ENCODE measurements at regions not wholly inside any gene's neighbourhood (a gene's known extent, or its start where the extent isn't known, plus 50 kb on each side); places are given as distances from the start of the nearest gene placed in this dataset.

DNA sequence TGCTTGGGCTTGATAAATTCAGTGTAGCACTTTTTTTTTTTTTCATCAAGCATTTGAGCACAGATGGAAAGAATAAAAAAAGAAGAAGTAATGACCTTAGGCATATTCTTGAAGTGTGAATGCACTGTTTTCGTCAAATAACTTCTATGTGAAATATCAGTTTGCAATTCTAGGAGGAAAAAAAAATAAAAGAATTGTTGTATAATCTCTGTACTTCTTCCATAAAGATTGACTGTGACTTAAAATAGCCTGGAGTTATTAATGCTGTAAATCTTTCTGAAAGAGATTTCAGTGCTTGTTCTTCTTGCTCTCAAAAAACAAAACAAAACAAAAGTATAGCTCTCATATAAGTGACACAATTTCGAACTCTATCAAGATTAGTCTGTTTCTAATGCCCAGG, 536.9 kb upstream of the ZNF608 start:
- no peak for DNase-seq (ENCODE audit: low spot score)

DNA sequence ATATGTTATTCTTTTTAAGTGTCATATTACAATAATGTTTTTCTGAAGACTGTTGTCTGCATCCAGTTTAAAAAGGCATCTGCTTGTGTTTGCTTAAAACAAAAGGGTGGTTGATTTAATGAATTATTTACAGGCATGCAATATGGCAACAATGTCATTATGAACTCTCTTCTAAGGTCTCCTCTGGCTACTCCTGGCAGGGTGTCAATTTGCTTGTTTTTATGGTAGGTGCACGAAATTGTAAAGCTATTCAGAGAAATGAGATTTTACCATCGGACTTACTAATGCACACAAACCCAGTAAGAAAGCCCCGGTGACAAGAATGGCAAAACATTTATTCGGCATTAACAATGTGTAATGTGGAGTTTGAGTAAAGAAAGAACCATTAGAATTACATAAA, 539.8 kb upstream of the ZNF608 start:
- no peak for DNase-seq (ENCODE audit: low spot score)

DNA sequence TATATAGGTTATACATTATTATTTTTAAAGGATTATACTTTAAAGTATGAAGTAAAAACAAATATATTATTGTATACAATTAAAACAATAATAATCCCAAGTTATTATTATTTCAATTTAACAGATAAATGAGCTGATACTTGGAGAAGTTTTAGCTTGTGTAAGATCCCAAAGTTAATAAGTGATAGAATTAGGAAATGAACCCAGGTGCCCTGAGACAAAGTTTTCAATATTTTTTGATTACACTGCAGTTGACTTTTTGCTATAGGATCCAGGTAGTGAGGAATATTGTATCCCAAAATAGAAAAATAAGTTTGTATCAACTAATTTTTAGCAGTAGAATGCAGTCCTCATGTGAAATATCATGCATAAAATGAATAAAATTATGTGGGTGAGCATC, 543.2 kb upstream of the ZNF608 start:
- DNase-seq (ENCODE audit: low spot score): no peak

DNA sequence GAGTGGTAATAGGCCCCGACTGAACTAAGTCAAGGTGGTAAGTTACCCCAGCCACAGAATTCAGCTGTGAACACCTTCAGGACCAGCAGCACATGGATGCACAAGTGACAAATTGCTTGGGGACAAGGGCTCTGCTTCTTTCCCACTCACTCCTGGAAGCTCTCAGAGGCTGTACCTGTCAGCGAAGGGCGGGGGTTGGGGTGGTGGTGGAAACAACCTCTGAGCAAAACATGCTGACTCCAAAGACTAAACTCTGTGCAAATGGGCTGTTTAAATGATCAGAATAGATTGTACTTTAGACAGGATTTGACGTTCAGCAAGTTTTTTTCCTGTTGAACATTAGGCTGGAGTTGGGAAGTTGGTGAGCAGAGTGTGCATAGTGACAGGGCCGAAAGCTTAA, 544.5 kb upstream of the ZNF608 start:
- no peak for DNase-seq (ENCODE audit: low spot score)

DNA sequence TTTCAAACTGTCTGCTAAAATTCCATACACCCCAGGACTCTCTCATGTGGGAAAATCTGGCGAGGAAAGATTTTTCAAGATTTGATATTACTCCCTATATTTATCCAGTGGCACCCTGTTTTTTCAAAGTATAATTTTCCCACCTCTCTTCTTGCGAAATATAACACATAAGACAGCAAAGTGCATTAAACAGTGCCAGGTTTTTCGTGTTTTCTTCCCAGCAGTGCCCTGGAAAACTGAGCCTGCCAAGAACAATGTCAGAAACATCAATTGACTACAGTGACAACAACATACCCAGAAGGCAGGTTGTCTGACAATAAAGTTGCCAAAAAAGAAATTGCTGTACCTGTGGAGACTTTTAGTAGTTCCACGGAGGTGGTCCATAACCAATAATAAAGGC, 545.0 kb upstream of the ZNF608 start:
- no peak for DNase-seq (ENCODE audit: low spot score)

DNA sequence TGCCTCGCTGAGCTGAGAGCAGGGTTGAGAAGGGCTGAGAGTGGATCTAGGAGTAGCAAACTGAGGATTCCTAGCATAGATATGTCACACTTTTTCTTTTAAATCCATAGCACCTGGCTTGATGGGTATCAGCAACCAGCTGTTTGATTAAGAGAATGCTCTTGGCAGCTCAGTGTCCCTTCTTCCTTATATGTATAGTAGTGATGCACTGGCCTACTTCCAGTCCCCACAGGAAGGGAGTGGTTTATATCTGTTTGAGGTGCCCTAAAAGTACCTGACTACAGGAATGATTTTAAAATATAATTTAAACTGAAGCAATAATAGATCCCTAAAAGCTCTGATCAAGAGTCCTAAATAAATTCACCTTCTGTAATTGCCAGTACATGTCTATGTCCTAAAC, 546.8 kb upstream of the ZNF608 start:
- DNase-seq (ENCODE audit: low spot score): no peak

DNA sequence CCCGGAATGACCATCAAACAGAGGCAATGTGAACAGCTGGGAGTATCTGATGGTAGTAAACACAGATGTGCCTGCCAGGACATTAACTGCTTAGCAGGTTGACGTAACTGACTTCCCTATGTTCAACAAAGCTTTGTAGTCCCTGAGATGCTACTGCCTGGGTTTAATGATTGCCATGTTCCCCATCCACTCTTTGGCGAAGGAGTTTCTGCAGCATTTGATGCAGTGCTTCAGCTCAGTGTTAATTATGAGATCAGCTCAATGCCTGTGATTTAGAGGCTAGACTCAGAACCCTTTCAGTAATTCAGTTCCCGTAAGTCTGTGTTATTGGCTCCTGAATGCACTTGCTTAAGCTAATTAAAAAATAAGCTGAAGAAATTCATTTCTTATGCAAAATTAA, 547.3 kb upstream of the ZNF608 start:
- DNase-seq (ENCODE audit: low spot score): no peak

DNA sequence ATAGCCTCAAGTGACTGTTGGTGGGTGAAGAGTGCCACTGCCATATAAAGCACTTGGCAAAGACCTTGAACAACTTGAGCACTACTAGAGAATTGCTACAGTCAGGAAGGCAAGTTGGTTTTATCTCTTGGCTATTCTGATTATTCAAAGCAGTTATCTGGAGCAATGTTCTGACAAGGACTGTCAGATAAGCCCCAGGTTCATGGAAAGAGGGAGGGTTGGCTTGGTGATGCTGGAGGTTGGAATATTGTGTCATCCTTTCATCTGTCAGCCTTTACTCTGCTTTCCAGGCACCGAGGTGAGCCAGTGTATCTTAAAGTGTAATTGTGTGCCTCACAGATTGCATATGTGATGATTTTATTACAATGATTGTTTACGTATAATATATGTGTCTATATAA, 548.4 kb upstream of the ZNF608 start:
- no peak for DNase-seq (ENCODE audit: low spot score)

DNA sequence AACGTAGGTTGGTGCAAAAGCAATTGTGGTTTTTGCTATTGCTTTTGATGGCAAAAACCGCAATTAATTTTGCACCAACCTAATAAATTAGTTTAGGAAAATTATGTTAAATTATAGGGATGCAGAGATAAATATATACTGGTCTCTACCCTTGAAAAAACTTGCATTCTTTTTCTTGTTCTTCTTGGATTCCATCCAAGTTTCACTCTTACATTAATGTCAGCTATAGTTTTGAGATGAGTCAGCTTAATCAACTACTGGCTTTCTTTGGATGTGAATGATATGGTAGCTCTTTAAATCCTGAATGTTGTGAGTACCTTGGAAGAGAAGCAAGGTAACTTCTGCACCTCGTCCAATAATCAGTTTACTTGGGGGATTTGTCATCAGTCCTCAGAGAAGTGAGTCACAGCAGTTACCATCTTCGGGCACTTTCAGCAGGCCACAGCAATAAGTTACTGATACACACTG, 549.0 kb upstream of the ZNF608 start:
- DNase-seq (ENCODE audit: low spot score): no peak

DNA sequence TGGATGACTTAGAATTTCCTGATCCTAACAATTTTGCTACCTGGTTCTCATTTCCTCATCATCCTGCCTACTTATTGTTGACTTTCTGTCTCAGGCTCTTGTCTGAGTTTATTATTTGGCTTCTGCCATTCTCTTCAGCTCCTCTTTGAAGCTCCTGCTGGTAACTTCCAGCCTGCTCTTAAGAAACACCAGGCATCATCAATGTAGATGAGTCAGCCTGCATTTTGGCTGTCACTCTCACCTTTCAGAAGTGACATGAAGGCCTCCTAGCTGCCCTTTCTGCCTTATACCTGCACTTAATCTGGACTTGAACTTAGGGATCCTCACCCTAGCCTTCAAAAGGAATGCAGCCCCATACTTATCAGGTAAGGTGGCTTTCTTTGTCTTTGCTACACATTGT, 551.8 kb upstream of the ZNF608 start:
- no peak for DNase-seq (ENCODE audit: low spot score)

DNA sequence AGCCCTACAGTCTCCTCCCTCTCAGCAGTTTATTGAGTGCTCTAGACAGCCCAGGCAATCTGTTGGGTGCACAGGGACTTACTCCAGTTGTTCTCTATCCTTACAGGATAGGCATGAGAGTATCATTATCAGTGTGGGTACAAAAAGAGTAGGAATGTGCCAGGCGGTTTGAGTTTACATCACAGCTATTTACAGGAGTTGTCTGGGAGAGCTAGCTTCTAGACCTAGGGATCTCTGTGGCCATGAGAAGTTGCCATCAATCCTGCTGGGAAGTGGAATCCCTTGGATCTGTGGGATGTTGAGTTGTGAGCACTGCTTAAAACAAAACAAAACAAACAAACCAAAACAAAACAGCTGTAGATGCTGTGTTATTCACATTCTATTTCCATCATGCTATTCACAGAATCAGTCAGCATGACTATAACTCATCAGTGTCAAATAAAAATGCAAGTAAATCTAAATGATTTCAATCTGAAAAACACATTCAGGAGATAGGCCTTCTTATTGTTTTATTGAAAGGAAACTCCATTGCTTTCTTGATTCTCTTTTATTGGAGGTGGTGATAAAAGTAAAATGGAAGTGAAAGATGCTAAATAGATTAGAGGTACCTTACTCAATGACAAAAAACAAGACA, 552.4 kb upstream of the ZNF608 start:
- no peak for DNase-seq (ENCODE audit: low spot score)

DNA sequence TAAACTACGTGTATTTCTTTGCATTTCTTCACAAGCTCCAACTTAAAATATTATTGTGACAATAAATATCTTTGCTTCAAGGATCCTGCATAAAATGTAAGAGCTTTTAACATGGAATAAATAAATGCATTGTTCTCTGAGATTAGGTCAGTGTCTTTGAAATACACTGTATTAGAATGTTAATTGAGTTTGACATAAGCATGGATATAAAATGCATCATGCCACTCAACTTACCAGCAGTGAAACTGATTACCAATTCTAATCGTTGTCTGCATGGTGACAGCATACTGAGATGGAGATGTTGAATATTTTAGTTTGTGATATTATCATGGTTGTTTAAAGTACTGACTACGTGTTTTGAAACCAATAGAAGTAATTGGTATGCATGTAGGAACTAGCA, 555.3 kb upstream of the ZNF608 start:
- no peak for DNase-seq (ENCODE audit: low spot score)

DNA sequence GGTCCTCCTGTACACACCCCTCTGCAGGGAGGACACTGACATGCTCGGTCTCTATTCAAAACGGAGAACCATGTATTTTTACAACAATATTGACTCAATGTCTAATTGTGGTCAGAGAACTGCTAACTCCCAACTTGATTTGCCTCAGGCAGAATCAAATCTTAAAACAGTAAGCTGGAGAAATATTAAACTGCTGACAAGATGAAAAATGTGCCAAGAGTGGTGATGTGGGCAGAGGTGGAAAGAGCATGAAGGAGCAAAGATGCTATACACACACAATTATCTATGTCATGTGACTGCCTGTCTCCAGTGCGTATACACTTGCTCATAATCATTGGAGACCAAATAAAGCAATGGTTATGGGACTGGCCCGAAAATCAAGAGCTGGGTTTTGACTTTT, 556.1 kb upstream of the ZNF608 start:
- no peak for DNase-seq (ENCODE audit: low spot score)

DNA sequence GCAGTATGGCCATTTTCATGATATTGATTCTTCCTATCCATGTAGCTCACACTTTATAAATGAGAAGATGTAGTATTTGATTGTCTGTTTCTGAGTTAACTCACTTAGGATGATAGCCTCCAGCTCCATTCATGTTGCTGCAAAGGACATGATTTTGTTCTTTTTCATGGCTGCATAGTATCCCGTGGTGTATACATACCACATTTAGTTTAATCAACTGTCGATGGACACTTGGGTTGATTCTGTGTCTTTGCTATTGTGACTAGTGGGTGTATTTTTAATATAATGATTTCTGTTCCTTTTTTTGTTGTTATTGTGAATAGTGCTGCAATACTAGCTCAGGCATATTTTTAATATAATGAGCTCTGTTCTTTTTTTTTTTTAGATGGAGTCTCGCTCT, 560.3 kb upstream of the ZNF608 start:
- DNase-seq (ENCODE audit: low spot score): no peak

DNA sequence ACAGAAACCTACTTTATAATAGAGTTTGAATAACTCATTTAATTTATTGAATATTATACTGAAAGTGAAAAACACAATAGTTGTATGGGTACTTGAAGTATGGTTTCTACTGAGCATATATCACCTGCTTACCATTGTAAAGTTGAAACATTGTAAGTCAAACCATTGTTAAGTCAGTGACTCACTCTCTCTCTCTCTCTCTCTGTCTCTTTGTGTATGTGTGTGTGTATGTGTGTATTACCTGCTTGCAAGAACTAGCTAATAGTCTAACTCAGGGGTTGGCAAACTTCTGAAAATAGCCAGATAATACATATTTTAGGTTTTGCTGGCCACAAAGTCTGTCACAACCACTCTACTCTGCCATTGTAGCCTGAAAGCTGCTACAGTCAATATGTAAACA, 564.3 kb upstream of the ZNF608 start:
- DNase-seq (ENCODE audit: low spot score): peak; percentile 71

DNA sequence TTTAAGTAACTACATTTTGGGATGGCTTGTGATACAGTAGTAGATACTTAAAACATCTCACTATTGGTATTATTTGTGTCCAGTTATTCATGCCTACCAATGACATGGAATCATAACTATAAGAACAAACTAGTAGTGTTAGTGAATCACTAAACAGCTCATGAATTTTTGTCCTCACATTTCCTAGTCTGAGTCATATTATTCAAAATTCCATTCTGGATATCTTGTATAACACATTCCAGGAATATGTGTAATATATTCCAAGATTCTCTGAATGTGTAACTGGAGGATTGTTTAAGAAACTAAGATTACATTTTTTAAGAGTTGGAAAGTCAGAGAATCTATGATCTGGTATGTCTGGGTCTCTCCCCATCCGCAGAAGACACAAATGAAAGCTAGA, 565.3 kb upstream of the ZNF608 start:
- no peak for DNase-seq (ENCODE audit: low spot score)

DNA sequence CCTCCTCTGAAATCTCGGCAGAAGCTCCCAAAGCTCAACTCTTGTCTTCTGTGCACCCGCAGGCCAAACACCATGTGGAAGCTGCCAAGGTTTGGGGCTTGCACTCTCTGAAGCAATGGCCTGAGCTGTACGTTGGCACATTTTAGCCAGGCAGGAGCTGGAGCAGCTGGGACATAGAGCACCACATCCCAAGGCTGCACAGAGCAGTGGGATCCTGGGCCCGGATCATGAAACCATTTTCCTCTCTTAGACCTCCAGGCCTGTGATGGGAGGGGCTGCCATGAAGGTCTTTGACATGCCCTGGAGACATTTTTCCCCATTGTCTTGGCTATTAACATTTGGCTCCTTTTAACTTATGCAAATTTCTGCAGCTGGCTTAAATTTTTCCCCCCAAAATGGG, 567.1 kb upstream of the ZNF608 start:
- no peak for DNase-seq (ENCODE audit: low spot score)

DNA sequence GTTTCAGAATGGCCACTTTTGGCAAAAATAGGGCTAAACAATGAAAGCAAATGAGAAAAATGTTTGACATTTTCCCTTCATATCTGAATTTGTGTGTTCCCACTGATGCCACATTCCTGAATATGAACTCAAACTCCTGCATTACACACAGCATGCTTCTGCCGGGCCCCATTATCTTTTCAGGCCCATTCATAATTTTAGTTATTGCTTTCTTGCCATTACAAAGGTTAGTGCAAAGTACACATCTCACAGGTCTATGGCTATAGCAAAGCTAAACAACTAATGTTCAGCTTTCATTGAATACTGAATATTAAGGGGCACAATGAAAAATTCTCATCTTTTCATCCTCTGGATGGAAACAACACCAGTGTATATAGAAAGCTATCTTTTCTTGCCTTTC, 568.9 kb upstream of the ZNF608 start:
- DNase-seq (ENCODE audit: low spot score): no peak

DNA sequence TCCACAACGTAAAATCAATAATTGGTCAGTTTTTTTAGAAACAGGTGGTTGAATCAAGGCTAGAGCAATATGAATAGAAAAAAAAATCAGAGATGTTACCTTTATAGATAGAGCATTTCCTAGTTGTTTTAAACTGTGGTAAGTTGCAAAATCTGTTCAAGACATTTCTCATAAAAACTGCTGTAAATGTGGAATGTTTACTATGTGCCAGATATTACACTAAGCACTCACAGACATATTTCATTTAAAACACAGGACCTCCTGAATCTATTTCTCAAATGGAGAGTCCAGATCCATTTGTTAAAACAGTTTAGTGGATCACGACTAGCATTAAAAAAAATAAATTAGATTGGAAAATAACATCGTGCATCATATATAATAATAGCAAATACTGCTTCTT, 570.0 kb upstream of the ZNF608 start:
- DNase-seq (ENCODE audit: low spot score): no peak

DNA sequence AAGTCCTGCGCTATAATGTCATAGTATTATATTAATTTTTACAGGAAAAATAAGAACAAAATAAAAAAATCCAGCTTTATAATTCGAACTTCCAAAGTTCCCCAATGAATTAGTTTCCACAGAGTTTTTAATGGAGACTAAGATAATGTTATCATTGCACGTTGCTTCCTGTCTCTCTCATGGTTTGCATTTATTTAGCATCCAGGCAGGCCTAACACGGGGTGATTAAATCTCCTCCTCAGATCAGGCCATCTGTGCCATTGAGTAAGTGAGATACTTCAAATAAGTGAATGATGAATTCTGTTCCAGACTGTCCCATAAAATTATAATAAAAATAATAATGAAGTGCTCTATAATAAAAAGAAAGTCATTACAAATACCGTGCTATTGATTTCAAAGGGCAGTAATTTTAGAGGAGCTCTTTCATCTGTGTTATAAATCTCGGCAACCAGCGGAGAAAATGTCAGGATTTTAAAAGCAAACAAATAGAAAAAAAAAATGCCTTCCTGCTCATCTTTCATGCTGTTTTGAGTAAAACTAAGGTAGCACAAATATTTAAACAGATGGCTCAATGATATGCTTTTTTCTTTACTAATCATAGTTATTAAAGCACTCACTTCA, 570.6 kb upstream of the ZNF608 start:
- DNase-seq (ENCODE audit: low spot score): no peak

DNA sequence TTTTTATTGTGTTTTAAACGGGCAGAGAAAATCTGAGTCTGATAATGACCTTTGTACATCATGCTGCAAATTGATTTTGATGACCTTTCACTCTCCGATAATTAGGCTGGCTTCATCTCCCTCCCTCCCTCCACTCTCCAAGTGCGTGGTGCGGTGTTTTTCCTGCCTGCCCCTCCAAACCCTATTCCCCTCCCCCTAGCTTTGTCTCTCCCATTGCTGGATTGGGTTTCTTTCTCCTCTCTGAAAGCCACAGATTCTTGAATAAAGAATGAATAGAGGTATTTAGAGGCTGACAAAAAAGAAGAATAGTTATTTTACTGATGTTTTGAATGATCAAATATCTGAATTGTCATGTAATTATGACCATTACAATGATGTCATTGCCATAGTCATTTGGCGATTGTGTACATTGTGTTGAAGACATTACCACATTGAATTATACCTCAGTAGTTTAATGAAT, 571.1 kb upstream of the ZNF608 start:
- DNase-seq (ENCODE audit: low spot score): no peak

DNA sequence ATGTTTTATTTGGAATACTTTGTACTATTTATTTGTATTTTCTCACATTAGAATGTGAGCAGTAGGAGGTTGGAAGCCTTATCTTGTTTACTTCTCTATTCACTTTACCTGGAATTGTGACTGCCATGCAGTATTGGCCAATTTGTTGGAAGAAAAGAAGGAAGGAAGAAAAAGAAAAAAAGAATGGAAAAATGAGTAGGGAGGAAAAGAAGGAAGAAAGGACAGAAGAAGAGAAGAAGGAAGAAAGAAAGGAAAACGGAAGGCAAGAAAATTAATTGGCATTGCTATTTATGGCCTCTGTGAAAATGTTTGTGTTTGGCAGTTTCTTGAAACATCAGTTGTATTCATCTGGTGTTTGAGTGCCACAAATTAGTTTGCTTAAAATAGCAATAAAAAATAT, 575.2 kb upstream of the ZNF608 start:
- no peak for DNase-seq (ENCODE audit: low spot score)

DNA sequence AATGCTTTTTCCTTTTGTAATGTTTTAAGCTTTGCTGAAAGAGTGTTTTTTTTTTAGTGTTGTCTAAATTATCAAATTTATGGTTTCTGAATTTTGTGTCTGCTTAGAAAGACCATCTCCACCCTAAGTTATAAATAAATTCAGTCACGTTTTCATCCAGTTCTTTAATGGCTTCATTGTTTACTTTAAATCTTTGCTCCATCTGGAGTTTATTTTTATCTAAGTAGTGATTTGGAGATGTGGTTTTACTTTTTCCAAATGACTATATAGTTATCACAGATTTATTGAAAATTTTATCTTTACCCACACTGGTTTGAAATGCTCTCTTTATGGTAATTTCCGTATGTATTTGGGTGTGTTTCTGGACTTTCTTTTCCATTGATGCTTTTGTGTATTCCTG, 577.2 kb upstream of the ZNF608 start:
- no peak for DNase-seq (ENCODE audit: low spot score)

Measured in H4 (cell line).